H9 (cell line): ENCODE measurements at regions not wholly inside any gene's neighbourhood (a gene's known extent, or its start where the extent isn't known, plus 50 kb on each side); places are given as distances from the start of the nearest gene placed in this dataset.

Experiments used
- DNase-seq: peaks from one replicate; pipeline ENCODE4 v3.0.0-alpha.2; 2017
- H2AFZ ChIP-seq: one replicate; pipeline ENCODE4 v1.6.1; 2013; ENCODE audit warnings: mild to moderate bottlenecking, low read length, control low read depth, moderate library complexity
- H2AK5ac ChIP-seq: 2 replicates; pipeline ENCODE4 v1.6.1; 2013; ENCODE audit warnings: low read length, control low read depth, mixed read lengths; ENCODE audit not compliant: insufficient read length
- H2BK120ac ChIP-seq: one replicate; pipeline ENCODE4 v1.6.1; 2013; ENCODE audit warnings: low read depth, mild to moderate bottlenecking, low read length, control low read depth, inconsistent platforms; ENCODE audit not compliant: poor library complexity, severe bottlenecking
- H2BK12ac ChIP-seq: 2 replicates; pipeline ENCODE4 v1.6.1; 2013; ENCODE audit warnings: low read length, control low read depth, mixed read lengths, low read depth; ENCODE audit not compliant: insufficient read length
- H2BK15ac ChIP-seq: 2 replicates; pipeline ENCODE4 v1.6.1; 2013; ENCODE audit warnings: low read depth, low read length, control low read depth
- H2BK20ac ChIP-seq: one replicate; pipeline ENCODE4 v1.6.1; 2013; ENCODE audit warnings: low read depth, mild to moderate bottlenecking, low read length, control low read depth, inconsistent platforms; ENCODE audit not compliant: poor library complexity, severe bottlenecking
- H2BK5ac ChIP-seq: 2 replicates; pipeline ENCODE4 v1.6.1; 2013; ENCODE audit warnings: low read length, control low read depth, mixed read lengths; ENCODE audit not compliant: insufficient read length
- H3K14ac ChIP-seq: 2 replicates; pipeline ENCODE4 v1.6.1; 2013; ENCODE audit warnings: low read length, control low read depth; ENCODE audit not compliant: insufficient read depth
- H3K18ac ChIP-seq: 2 replicates; pipeline ENCODE4 v1.6.1; 2013; ENCODE audit warnings: low read depth, mild to moderate bottlenecking, mixed read lengths, low read length, control low read depth; ENCODE audit not compliant: insufficient read length
- H3K23ac ChIP-seq: 2 replicates; pipeline ENCODE4 v1.6.1; 2013; ENCODE audit warnings: low read length, control low read depth, mixed read lengths, low read depth; ENCODE audit not compliant: insufficient read length
- H3K23me2 ChIP-seq: 2 replicates; pipeline ENCODE4 v1.6.1; 2013; ENCODE audit warnings: low read depth, mild to moderate bottlenecking, mixed read lengths, low read length, control low read depth; ENCODE audit not compliant: insufficient read length, poor library complexity, severe bottlenecking
- H3K27ac ChIP-seq: 2 replicates; pipeline ENCODE4 v1.5.1; 2013; ENCODE audit warnings: low read length, control low read depth, mixed read lengths, low read depth; ENCODE audit not compliant: insufficient read length
- H3K27me3 ChIP-seq: 2 replicates; pipeline ENCODE4 v1.6.1; 2013; ENCODE audit warnings: low read length, control low read depth, inconsistent platforms; ENCODE audit not compliant: insufficient read depth
- H3K4ac ChIP-seq: 2 replicates; pipeline ENCODE4 v1.6.1; 2013; ENCODE audit warnings: low read depth, mild to moderate bottlenecking, control low read depth, inconsistent platforms, low read length, moderate library complexity
- H3K4me1 ChIP-seq: 2 replicates; pipeline ENCODE4 v1.6.1; 2013; ENCODE audit warnings: low read length, control low read depth, inconsistent platforms; ENCODE audit not compliant: insufficient read depth
- H3K4me2 ChIP-seq: 2 replicates; pipeline ENCODE4 v1.6.1; 2013; ENCODE audit warnings: low read length, control low read depth, mixed read lengths; ENCODE audit not compliant: insufficient read length, insufficient read depth
- H3K56ac ChIP-seq: 2 replicates; pipeline ENCODE4 v1.6.1; 2013; ENCODE audit warnings: low read depth, mild to moderate bottlenecking, mixed read lengths, low read length, control low read depth; ENCODE audit not compliant: insufficient read length
- H3K79me1 ChIP-seq: 2 replicates; pipeline ENCODE4 v1.6.1; 2013; ENCODE audit warnings: low read depth, mild to moderate bottlenecking, moderate library complexity, low read length, control low read depth, inconsistent platforms; ENCODE audit not compliant: insufficient read depth, poor library complexity, severe bottlenecking
- H3K79me2 ChIP-seq: 2 replicates; pipeline ENCODE4 v1.6.1; 2013; ENCODE audit warnings: low read length, control low read depth, inconsistent platforms; ENCODE audit not compliant: insufficient read depth
- H3K9ac ChIP-seq: 2 replicates; pipeline ENCODE4 v1.6.1; 2013; ENCODE audit warnings: low read length, control low read depth, mixed read lengths; ENCODE audit not compliant: insufficient read length; ENCODE audit errors: extremely low read depth
- H3K9me3 ChIP-seq: one replicate; pipeline ENCODE4 v1.6.1; 2013; ENCODE audit warnings: low read depth, low read length, inconsistent platforms; ENCODE audit not compliant: control insufficient read depth
- H3T11ph ChIP-seq: one replicate; pipeline ENCODE4 v1.6.1; 2013; ENCODE audit warnings: mild to moderate bottlenecking, low read length, control low read depth, inconsistent platforms
- H4K20me1 ChIP-seq: one replicate; pipeline ENCODE4 v1.6.1; 2013; ENCODE audit not compliant: control insufficient read depth, insufficient read length, insufficient read depth
- H4K5ac ChIP-seq: 2 replicates; pipeline ENCODE4 v1.6.1; 2013; ENCODE audit warnings: low read depth, mild to moderate bottlenecking, mixed read lengths, low read length, control low read depth; ENCODE audit not compliant: insufficient read length
- H4K8ac ChIP-seq: replicated peaks from 2 replicates; pipeline ENCODE4 v1.6.1; 2013; ENCODE audit warnings: low read length, control low read depth, mixed read lengths, low read depth; ENCODE audit not compliant: insufficient read length
- H4K91ac ChIP-seq: 2 replicates; pipeline ENCODE4 v1.6.1; 2013; ENCODE audit warnings: low read depth, mild to moderate bottlenecking, moderate library complexity, mixed read lengths, low read length, control low read depth; ENCODE audit not compliant: insufficient read length
- H3K27ac Mint-ChIP-seq, 3 experiments: 2 replicates in 2 of 3; 3 replicates in 1 of 3; pipeline ENCODE4 v1.8.0; 2020 to 2021; ENCODE audit warnings: mixed read lengths in 3 of 3, mild to moderate bottlenecking in 1 of 3, moderate library complexity in 1 of 3
- H3K27me3 Mint-ChIP-seq: 2 replicates; pipeline ENCODE4 v1.8.0; 2021; ENCODE audit warnings: low read depth, mild to moderate bottlenecking, moderate library complexity, mixed read lengths
- H3K36me3 Mint-ChIP-seq, 3 experiments: 2 replicates in 2 of 3; 3 replicates in 1 of 3; pipeline ENCODE4 v1.8.0; 2020 to 2021; ENCODE audit warnings: low read depth in 3 of 3, mixed read lengths in 3 of 3; ENCODE audit not compliant: insufficient read depth in 1 of 3
- H3K4me1 Mint-ChIP-seq, 2 experiments: 2 replicates each; pipeline ENCODE4 v1.8.0; 2020; ENCODE audit warnings: mixed read lengths in 2 of 2
- H3K4me3 Mint-ChIP-seq, 2 experiments: 2 replicates in 1 of 2; 3 replicates in 1 of 2; pipeline ENCODE4 v1.8.0; 2020 to 2021; ENCODE audit warnings: mild to moderate bottlenecking in 2 of 2, mixed read lengths in 2 of 2, moderate library complexity in 1 of 2
- H3K9me3 Mint-ChIP-seq, 2 experiments: 2 replicates in 1 of 2; 3 replicates in 1 of 2; pipeline ENCODE4 v1.8.0; 2020; ENCODE audit warnings: mild to moderate bottlenecking in 2 of 2, mixed read lengths in 2 of 2, moderate library complexity in 1 of 2
- CTCF ChIP-seq: fragments of 200-600 bp; sonication (generic); conservative IDR thresholded peaks from 3 replicates; pipeline ENCODE4 v1.8.0; 2021; ENCODE audit warnings: antibody characterized with exemption, mild to moderate bottlenecking
- WGBS: extraction: QIAGEN DNeasy Blood & Tissue Kit; methylation state at CpG from one replicate; pipeline ENCODE4 v1.1.7; 2013; ENCODE audit warnings: missing lambda C conversion rate, low lambda C conversion rate, mixed read lengths; ENCODE audit not compliant: insufficient read length; ENCODE audit errors: extremely low coverage; 5-methylcytosine and 5-hydroxymethylcytosine counted together

- Histone ChIP-seq H2BK120ac (no peak overlapping the region), H2BK20ac (no peak overlapping the region), H3K9me3 (no peaks in the 10 kb centered on the region), H4K5ac (no peak overlapping the region), H3K9ac (no peak overlapping the region), H2BK12ac (no peak overlapping the region), H2AK5ac (no peak overlapping the region), H2AFZ (no peak overlapping the region), H3K27me3 (no peaks in the 10 kb centered on the region), H3K27ac (no peak overlapping the region), H3K23me2 (no peaks in the 10 kb centered on the region), H3K23ac (no peak overlapping the region), H2BK5ac (no peak overlapping the region), H3K14ac (no peak overlapping the region), H3K4me2 (no peak overlapping the region), H3K56ac (no peak overlapping the region), H4K91ac (no peak overlapping the region), H4K8ac (no peak overlapping the region), H4K20me1 (no peaks in the 10 kb centered on the region), H3K4me1 (no peaks in the 10 kb centered on the region), H3K79me2 (no peaks in the 10 kb centered on the region), H3T11ph (no peak overlapping the region), H2BK15ac (no peak overlapping the region), H3K4ac (no peak overlapping the region), H3K18ac (no peak overlapping the region), H3K79me1 (no peaks in the 10 kb centered on the region)
- no CpG with 5 or more reads among the region's 3 CpGs for WGBS
- no peak overlapping the region for H3K27ac Mint-ChIP-seq
- H3K9me3 Mint-ChIP-seq, result peaks cover 3 to 6% of the 10 kb centered on the region in 2 experiments; a peak in 1 of 5 replicates
- no peak for DNase-seq
- peaks cover 14 to 17% of the 10 kb centered on the region in 2 experiments for H3K4me1 Mint-ChIP-seq
- H3K4me3 Mint-ChIP-seq, result no peak overlapping the region
- TF ChIP-seq CTCF, result no peak
- peaks cover 0 to 6% (median 0%) of the 10 kb centered on the region in 3 experiments; a peak in 1 of 7 replicates for H3K36me3 Mint-ChIP-seq
- H3K27me3 Mint-ChIP-seq, result no peaks in the 10 kb centered on the region
Measured at GRCh38 chr4:22196551-22196950, 248.0 kb upstream of the KCNIP4 start.
